Gastroesophageal sphincter (tissue), 4 donors: ENCODE measurements at regions not wholly inside any gene's neighbourhood (a gene's known extent, or its start where the extent isn't known, plus 50 kb on each side); places are given as distances from the start of the nearest gene placed in this dataset.

Experiments
- ATAC-seq: fragments of 150-250 bp; one replicate; pipeline ENCODE4 v1.9.1; 2016; ENCODE audit warnings: mild to moderate bottlenecking, moderate library complexity
- H3K27ac ChIP-seq, 4 donors: fragments of 200-600 bp; sonication (generic) in 3 of 4; 1 replicate in 3 of 4; 2 replicates in 1 of 4; pipeline ENCODE4 v1.5.1; 2016 to 2019
- H3K27me3 ChIP-seq: fragments of 200-600 bp; sonication (generic); one replicate; pipeline ENCODE4 v1.5.1; 2019
- H3K36me3 ChIP-seq, 2 donors: fragments of 200-600 bp; sonication (generic); one replicate each; pipeline ENCODE4 v1.5.1; 2019; ENCODE audit warnings: control low read depth in 1 of 2
- H3K4me1 ChIP-seq, 3 donors: fragments of 200-600 bp; sonication (generic); 1 replicate in 2 of 3; 2 replicates in 1 of 3; pipeline ENCODE4 v1.5.1; 2016 to 2019; ENCODE audit warnings: control low read depth in 2 of 3
- H3K4me3 ChIP-seq, 2 donors: fragments of 200-600 bp; sonication (generic); one replicate each; pipeline ENCODE4 v1.5.1; 2019; ENCODE audit warnings: mild to moderate bottlenecking in 1 of 2, moderate library complexity in 1 of 2
- H3K9me3 ChIP-seq, 3 donors: fragments of 200-600 bp; sonication (generic); one replicate each; pipeline ENCODE4 v1.5.1; 2017 to 2019; ENCODE audit warnings: control low read depth in 2 of 3
- EP300 ChIP-seq: sonication (generic); formaldehyde crosslinking; IDR thresholded peaks from one replicate; pipeline ENCODE4 v1.6.1; 2017; ENCODE audit warnings: antibody characterized with exemption, mild to moderate bottlenecking
- POLR2A ChIP-seq, 2 donors: fragments of 450-650 bp; IDR thresholded peaks; one replicate each; pipeline ENCODE4 v1.6.1; 2017; ENCODE audit warnings: antibody characterized with exemption in 2 of 2, mild to moderate bottlenecking in 2 of 2, moderate library complexity in 1 of 2
- POLR2AphosphoS5 ChIP-seq: sonication (generic); formaldehyde crosslinking; IDR thresholded peaks from one replicate; pipeline ENCODE4 v1.6.1; 2017; ENCODE audit warnings: antibody characterized with exemption
- WGBS, 2 donors: methylation state at CpG; one replicate each; pipeline ENCODE4 v1.1.5; 2018; ENCODE audit warnings: low coverage in 1 of 2; 5-methylcytosine and 5-hydroxymethylcytosine counted together
- TF ChIP-seq, protein P1 (sequence below), 4 experiments: fragments of 200-600 bp in 2 of 4; fragments of 450-650 bp in 2 of 4; sonication (generic) in 1 of 4; IDR thresholded peaks; one replicate each; pipeline ENCODE4 v1.5.1; 2017 to 2019; ENCODE audit warnings: antibody characterized with exemption in 4 of 4, mild to moderate bottlenecking in 2 of 4, moderate library complexity in 2 of 4

DNA sequence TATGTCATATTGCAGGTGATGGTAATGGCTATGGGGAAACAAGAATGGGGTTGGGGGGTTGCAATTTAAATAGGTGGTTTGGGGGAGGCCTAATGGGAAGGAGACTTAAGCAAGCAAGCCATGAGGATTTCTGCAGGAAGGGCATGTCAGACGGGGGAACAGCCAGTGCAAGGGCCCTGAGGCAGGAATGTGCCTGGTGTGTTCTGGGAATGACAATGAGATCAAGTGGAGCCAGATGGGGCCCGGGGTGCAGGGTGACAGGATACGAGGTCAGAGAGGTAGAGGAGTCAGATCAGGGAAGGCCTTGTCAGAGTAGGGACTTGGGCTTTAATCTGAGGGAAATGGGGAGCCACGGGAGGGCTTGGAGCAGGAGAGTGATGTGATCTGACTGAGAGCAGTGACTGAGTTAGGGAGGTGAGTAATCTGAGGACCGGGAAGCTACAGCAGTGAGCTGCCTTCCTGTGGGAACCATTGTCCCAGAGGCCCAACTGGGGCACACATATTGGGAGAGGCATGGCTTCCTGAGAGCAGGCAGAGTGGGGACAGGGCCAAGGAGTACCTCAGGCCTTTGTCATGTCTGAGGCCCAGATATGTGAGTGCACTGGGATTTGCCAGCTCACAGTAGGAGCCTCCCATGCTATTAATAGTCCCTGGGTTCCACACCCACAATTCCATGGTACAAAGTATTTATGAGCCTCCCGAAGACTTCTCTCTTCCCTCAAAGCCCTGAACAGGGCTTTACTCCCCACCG lies 139.8 kb downstream of the BCOR start:
- ATAC-seq, result no peak
- H3K27ac ChIP-seq, result no peak overlapping the region
- peaks cover 0 to 22% (median 0%) of the 10 kb centered on the region in 3 donors for H3K4me1 ChIP-seq
- H3K4me3 ChIP-seq, result no peak overlapping the region
- H3K36me3 ChIP-seq, result no peaks in the 10 kb centered on the region
- no peaks in the 10 kb centered on the region for H3K27me3 ChIP-seq
- 50 to 61% methylated on average over 2 of the region's 7 CpGs for WGBS, 2 donors
- TF ChIP-seq EP300, result no peak
- TF ChIP-seq POLR2A (IDR thresholded peaks at IDR 0.05), result no peak
- TF ChIP-seq POLR2AphosphoS5, result no peak
- TF ChIP-seq, protein P1, sequence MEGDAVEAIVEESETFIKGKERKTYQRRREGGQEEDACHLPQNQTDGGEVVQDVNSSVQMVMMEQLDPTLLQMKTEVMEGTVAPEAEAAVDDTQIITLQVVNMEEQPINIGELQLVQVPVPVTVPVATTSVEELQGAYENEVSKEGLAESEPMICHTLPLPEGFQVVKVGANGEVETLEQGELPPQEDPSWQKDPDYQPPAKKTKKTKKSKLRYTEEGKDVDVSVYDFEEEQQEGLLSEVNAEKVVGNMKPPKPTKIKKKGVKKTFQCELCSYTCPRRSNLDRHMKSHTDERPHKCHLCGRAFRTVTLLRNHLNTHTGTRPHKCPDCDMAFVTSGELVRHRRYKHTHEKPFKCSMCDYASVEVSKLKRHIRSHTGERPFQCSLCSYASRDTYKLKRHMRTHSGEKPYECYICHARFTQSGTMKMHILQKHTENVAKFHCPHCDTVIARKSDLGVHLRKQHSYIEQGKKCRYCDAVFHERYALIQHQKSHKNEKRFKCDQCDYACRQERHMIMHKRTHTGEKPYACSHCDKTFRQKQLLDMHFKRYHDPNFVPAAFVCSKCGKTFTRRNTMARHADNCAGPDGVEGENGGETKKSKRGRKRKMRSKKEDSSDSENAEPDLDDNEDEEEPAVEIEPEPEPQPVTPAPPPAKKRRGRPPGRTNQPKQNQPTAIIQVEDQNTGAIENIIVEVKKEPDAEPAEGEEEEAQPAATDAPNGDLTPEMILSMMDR (IDR thresholded peaks at IDR 0.05), result no peak
- H3K9me3 ChIP-seq, result no peaks in the 10 kb centered on the region

DNA sequence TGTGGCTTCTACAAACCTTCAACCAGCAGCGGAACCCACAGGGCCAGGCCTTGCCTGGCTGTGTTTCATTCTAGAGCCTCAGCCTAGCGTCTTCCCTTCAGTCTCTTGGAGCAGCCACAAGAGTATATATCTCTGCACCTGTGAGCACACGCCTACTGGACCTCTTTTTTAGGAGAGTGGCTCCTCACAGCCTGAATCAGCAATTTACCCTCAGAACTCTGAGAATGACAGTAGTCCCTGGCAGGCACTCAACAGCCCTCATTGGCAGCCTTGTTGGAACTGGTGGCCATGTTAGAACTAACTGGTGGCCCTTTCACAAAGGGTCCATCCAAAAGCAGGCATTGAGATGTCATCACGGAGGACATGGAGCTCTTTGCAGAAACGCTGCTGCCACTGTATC lies 138.9 kb downstream of the BCOR start:
- Histone ChIP-seq H3K36me3 (no peaks in the 10 kb centered on the region), H3K4me1 (peaks cover 0 to 14% (median 0%) of the 10 kb centered on the region in 3 donors), H3K4me3 (no peak overlapping the region), H3K9me3 (no peaks in the 10 kb centered on the region), H3K27me3 (no peaks in the 10 kb centered on the region), H3K27ac (no peak overlapping the region)
- WGBS, 2 donors, result 74% methylated on average over 3 of the region's 5 CpGs; no CpG with 5 or more reads in 1 of the 2 donors
- no peak for ATAC-seq
- TF ChIP-seq POLR2A (IDR thresholded peaks at IDR 0.05), result no peak
- no peak for TF ChIP-seq POLR2AphosphoS5
- TF ChIP-seq, protein P1 (IDR thresholded peaks at IDR 0.05), result no peak
- no peak for TF ChIP-seq EP300

DNA sequence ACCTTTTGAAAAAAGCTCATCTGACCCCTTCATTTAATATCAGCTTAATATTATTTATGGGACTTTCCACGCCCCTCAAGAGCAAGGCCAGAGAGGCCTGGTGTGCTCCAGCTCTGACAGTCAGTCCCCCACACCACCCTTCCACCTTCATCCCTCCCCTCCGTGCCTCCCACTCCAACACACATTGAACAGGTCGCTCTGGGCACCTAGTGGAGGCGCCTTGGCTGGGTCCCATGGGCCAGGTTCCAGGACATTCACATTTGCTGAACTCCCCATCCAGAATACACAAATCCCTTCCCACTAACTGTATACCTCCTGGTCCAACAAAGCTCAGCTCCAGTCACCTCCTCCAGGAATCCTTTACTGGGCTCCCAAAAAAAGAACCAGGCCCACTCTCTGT lies 137.5 kb downstream of the BCOR start:
- no peaks in the 10 kb centered on the region for H3K27me3 ChIP-seq
- no peak for ATAC-seq
- no peaks in the 10 kb centered on the region for H3K36me3 ChIP-seq
- 60% methylated on average over 1 of the region's 4 CpGs; no CpG with 5 or more reads in 1 of the 2 donors for WGBS, 2 donors
- TF ChIP-seq POLR2AphosphoS5, result no peak
- TF ChIP-seq, protein P1 (IDR thresholded peaks at IDR 0.05), result no peak
- no peak for TF ChIP-seq POLR2A (IDR thresholded peaks at IDR 0.05)
- no peak for TF ChIP-seq EP300
- no peak overlapping the region for H3K27ac ChIP-seq
- H3K4me1 ChIP-seq, result peaks cover 0 to 5% (median 0%) of the 10 kb centered on the region in 3 donors
- H3K9me3 ChIP-seq, result no peaks in the 10 kb centered on the region
- H3K4me3 ChIP-seq, result no peak overlapping the region

DNA sequence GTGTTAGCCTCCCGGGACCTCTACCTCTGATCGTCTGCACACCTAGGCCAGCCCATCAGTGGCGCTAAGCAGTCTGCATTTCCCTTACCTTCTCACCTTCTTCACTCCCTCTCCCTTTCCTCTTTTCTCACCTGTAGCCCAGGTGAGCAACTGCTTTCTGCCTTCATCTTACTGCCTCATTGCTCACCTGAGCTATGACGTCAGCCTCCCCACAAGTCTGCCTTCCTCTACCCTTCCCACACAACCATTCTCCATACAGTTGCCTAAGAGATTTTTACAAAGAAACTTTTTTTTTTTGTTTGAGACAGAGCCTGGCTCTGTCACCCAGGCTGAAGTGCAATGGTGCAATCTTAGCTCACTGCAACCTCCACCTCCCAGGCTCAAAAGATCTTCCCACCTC lies 136.3 kb downstream of the BCOR start:
- Histone ChIP-seq H3K36me3 (no peaks in the 10 kb centered on the region), H3K27ac (no peak overlapping the region), H3K4me1 (peaks cover 0 to 5% (median 0%) of the 10 kb centered on the region in 3 donors), H3K4me3 (no peak overlapping the region), H3K27me3 (no peaks in the 10 kb centered on the region), H3K9me3 (no peaks in the 10 kb centered on the region)
- ATAC-seq, result no peak
- 87 to 95% methylated on average over 3 to 4 of the region's 4 CpGs for WGBS, 2 donors
- TF ChIP-seq, protein P1 (IDR thresholded peaks at IDR 0.05), result no peak
- TF ChIP-seq POLR2AphosphoS5, result no peak
- TF ChIP-seq EP300, result no peak
- no peak for TF ChIP-seq POLR2A (IDR thresholded peaks at IDR 0.05)

DNA sequence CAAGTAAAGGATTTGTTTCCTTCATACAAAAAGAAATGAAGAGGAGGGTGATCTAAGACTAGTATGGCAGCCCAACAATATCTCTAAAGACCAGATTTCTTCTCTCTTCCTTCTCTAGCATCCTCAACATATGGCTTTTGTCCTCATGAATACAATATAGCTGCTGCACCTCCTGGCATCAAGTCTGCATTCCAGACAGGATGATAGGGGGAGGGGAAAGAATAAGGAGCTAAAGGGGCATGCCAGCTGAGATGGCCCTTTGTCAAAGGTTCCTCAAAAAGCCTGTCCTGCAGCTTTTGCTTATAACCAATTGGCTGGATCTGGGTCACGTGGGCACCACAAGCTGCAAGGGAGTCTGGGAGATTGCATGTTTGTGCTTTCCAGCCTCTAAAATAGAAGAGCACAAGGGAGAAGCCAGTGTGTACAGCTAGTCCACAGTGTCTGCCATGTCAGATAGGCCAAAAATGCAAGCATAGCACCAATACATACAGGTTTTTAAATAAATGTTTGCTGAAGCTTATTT lies 132.6 kb downstream of the BCOR start:
- no peak for ATAC-seq
- Histone ChIP-seq H3K4me3 (no peak overlapping the region), H3K4me1 (no peaks in the 10 kb centered on the region), H3K27ac (no peak overlapping the region), H3K9me3 (no peaks in the 10 kb centered on the region), H3K27me3 (no peaks in the 10 kb centered on the region), H3K36me3 (no peaks in the 10 kb centered on the region)
- WGBS, 2 donors, result 71 to 100% methylated on average over 1 of the region's 1 CpG
- TF ChIP-seq POLR2A (IDR thresholded peaks at IDR 0.05) (no peak), EP300 (no peak), POLR2AphosphoS5 (no peak)
- TF ChIP-seq, protein P1 (IDR thresholded peaks at IDR 0.05), result no peak
